ENCODE measurements at regions not wholly inside any gene's neighbourhood (a gene's known extent, or its start where the extent isn't known, plus 50 kb on each side); places are given as distances from the start of the nearest gene placed in this dataset.
"Not testable (repeated sequence)": the region's sequence is repeated elsewhere in the genome, so short reads cannot be mapped to it uniquely, and the experiment has no call there.

GRCh38 chr7:29734246-29734731, 72.0 kb upstream of the WIPF3 start:
- TF ChIP-seq PAX5 (IDR thresholded peaks at IDR 0.05; ENCODE audit: insufficient read depth, low read length, severe bottlenecking) (no peak), POU2F2 (IDR thresholded peaks at IDR 0.05; ENCODE audit: low read depth, low read length) (no peak), SPI1 (IDR thresholded peaks at IDR 0.05; ENCODE audit: low read depth, low read length) (no peak), POLR2A (IDR thresholded peaks at IDR 0.05; ENCODE audit: low read depth, low read length) (no peak), TAF1 (IDR thresholded peaks at IDR 0.05; ENCODE audit: low read depth, low read length) (no peak), POLR2AphosphoS5 (IDR thresholded peaks at IDR 0.05; ENCODE audit: low read depth, low read length) (no peak)
- no peak for FAIRE-seq
- no peak for DNase-seq (ENCODE audit: insufficient read length, low spot score)

- DNase-seq (ENCODE audit: insufficient read length, low spot score); FAIRE-seq: not testable (repeated sequence)
Observed at GRCh38 chr7:29747645-29748245, 58.6 kb upstream of the WIPF3 start.

- TF ChIP-seq POU2F2 (IDR thresholded peaks at IDR 0.05; ENCODE audit: low read depth, low read length) (no peak), POLR2AphosphoS5 (IDR thresholded peaks at IDR 0.05; ENCODE audit: low read depth, low read length) (no peak), PAX5 (IDR thresholded peaks at IDR 0.05; ENCODE audit: insufficient read depth, low read length, severe bottlenecking) (no peak), SPI1 (IDR thresholded peaks at IDR 0.05; ENCODE audit: low read depth, low read length) (no peak), POLR2A (IDR thresholded peaks at IDR 0.05; ENCODE audit: low read depth, low read length) (no peak), TAF1 (IDR thresholded peaks at IDR 0.05; ENCODE audit: low read depth, low read length) (no peak)
- FAIRE-seq (no peak), DNase-seq (ENCODE audit: insufficient read length, low spot score) (no peak)
Observed at GRCh38 chr7:29748286-29749099, 57.8 kb upstream of the WIPF3 start.

GRCh38 chr7:29749701-29750321, 56.5 kb upstream of the WIPF3 start:
- TF ChIP-seq POLR2AphosphoS5 (IDR thresholded peaks at IDR 0.05; ENCODE audit: low read depth, low read length) (no peak), POU2F2 (IDR thresholded peaks at IDR 0.05; ENCODE audit: low read depth, low read length) (no peak), TAF1 (IDR thresholded peaks at IDR 0.05; ENCODE audit: low read depth, low read length) (no peak), PAX5 (IDR thresholded peaks at IDR 0.05; ENCODE audit: insufficient read depth, low read length, severe bottlenecking) (no peak)
- DNase-seq (ENCODE audit: insufficient read length, low spot score) = no peak
- no peak for FAIRE-seq

- DNase-seq (ENCODE audit: insufficient read length, low spot score); FAIRE-seq: not testable (repeated sequence)
Observed at GRCh38 chr7:29750373-29750940, 55.9 kb upstream of the WIPF3 start.

- FAIRE-seq; DNase-seq (ENCODE audit: insufficient read length, low spot score): not testable (repeated sequence)
Observed at GRCh38 chr7:29751012-29751411, 55.3 kb upstream of the WIPF3 start.

- no peak for TF ChIP-seq POLR2AphosphoS5 (IDR thresholded peaks at IDR 0.05; ENCODE audit: low read depth, low read length)
- no peak for TF ChIP-seq SPI1 (IDR thresholded peaks at IDR 0.05; ENCODE audit: low read depth, low read length)
- no peak for TF ChIP-seq POLR2A (IDR thresholded peaks at IDR 0.05; ENCODE audit: low read depth, low read length)
- TF ChIP-seq TAF1 (IDR thresholded peaks at IDR 0.05; ENCODE audit: low read depth, low read length) = no peak
- TF ChIP-seq PAX5 (IDR thresholded peaks at IDR 0.05; ENCODE audit: insufficient read depth, low read length, severe bottlenecking) = no peak
- no peak for TF ChIP-seq POU2F2 (IDR thresholded peaks at IDR 0.05; ENCODE audit: low read depth, low read length)
- DNase-seq (ENCODE audit: insufficient read length, low spot score) = no peak
- FAIRE-seq = no peak
Observed at GRCh38 chr7:29754874-29755490, 51.3 kb upstream of the WIPF3 start.
